ENCODE measurements at regions not wholly inside any gene's neighbourhood (a gene's known extent, or its start where the extent isn't known, plus 50 kb on each side); places are given as distances from the start of the nearest gene placed in this dataset.

DNA sequence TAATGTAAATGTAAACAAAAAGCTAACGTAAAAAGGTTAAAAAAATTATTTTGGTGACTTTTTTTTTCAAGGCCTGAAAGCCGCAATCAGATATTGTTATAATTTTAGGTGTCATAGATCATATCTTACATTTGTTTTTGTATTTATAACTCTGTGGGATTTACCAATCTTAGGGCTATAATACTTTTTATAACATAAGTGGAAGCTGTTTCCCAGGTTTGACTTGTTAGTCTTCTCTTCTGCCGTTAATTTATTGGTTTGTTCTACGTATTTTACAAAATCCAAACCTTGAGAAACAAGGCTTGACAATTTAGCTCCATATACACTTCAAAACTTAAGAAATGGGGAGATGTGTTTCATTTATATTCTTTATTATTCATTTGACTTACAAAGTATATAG lies 119.4 kb downstream of the EVX1 start:
- H3K9ac ChIP-seq (ENCODE audit: low read length) = no peak overlapping the region
- H3K27me3 ChIP-seq (ENCODE audit: insufficient read depth, low read depth, low read length) = no peaks in the 10 kb centered on the region
- H3K9me2 ChIP-seq (ENCODE audit: insufficient read depth, low read length) = no peaks in the 10 kb centered on the region
- TF ChIP-seq, protein P1, sequence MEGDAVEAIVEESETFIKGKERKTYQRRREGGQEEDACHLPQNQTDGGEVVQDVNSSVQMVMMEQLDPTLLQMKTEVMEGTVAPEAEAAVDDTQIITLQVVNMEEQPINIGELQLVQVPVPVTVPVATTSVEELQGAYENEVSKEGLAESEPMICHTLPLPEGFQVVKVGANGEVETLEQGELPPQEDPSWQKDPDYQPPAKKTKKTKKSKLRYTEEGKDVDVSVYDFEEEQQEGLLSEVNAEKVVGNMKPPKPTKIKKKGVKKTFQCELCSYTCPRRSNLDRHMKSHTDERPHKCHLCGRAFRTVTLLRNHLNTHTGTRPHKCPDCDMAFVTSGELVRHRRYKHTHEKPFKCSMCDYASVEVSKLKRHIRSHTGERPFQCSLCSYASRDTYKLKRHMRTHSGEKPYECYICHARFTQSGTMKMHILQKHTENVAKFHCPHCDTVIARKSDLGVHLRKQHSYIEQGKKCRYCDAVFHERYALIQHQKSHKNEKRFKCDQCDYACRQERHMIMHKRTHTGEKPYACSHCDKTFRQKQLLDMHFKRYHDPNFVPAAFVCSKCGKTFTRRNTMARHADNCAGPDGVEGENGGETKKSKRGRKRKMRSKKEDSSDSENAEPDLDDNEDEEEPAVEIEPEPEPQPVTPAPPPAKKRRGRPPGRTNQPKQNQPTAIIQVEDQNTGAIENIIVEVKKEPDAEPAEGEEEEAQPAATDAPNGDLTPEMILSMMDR (IDR thresholded peaks at IDR 0.05; ENCODE audit: poor library complexity, severe bottlenecking) = no peak
- TF ChIP-seq SMC3 (conservative IDR thresholded peaks at IDR 0.05; ENCODE audit: poor library complexity) (no peak), TAF1 (IDR thresholded peaks at IDR 0.05; ENCODE audit: low read depth) (no peak), MXI1 (conservative IDR thresholded peaks at IDR 0.05; ENCODE audit: poor library complexity, severe bottlenecking) (no peak), POLR2AphosphoS5 (IDR thresholded peaks at IDR 0.05) (no peak), RAD21 (conservative IDR thresholded peaks at IDR 0.05) (no peak), EZH2 (IDR thresholded peaks at IDR 0.05; ENCODE audit: borderline replicate concordance, insufficient read depth, low read length, poor library complexity, severe bottlenecking) (no peak), EP300 (conservative IDR thresholded peaks at IDR 0.05; ENCODE audit: poor library complexity, severe bottlenecking) (no peak)
- TF ChIP-seq, protein P2, sequence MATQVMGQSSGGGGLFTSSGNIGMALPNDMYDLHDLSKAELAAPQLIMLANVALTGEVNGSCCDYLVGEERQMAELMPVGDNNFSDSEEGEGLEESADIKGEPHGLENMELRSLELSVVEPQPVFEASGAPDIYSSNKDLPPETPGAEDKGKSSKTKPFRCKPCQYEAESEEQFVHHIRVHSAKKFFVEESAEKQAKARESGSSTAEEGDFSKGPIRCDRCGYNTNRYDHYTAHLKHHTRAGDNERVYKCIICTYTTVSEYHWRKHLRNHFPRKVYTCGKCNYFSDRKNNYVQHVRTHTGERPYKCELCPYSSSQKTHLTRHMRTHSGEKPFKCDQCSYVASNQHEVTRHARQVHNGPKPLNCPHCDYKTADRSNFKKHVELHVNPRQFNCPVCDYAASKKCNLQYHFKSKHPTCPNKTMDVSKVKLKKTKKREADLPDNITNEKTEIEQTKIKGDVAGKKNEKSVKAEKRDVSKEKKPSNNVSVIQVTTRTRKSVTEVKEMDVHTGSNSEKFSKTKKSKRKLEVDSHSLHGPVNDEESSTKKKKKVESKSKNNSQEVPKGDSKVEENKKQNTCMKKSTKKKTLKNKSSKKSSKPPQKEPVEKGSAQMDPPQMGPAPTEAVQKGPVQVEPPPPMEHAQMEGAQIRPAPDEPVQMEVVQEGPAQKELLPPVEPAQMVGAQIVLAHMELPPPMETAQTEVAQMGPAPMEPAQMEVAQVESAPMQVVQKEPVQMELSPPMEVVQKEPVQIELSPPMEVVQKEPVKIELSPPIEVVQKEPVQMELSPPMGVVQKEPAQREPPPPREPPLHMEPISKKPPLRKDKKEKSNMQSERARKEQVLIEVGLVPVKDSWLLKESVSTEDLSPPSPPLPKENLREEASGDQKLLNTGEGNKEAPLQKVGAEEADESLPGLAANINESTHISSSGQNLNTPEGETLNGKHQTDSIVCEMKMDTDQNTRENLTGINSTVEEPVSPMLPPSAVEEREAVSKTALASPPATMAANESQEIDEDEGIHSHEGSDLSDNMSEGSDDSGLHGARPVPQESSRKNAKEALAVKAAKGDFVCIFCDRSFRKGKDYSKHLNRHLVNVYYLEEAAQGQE (IDR thresholded peaks at IDR 0.05; ENCODE audit: borderline replicate concordance) = no peak
- no peaks in the 10 kb centered on the region for H4K20me1 ChIP-seq (ENCODE audit: insufficient read depth)
- no peaks in the 10 kb centered on the region for H3K36me3 ChIP-seq (ENCODE audit: insufficient read depth, low read length)
- H3K79me2 ChIP-seq (replicated peaks; ENCODE audit: insufficient read depth, low read length) = no peaks in the 10 kb centered on the region
- no peak overlapping the region for H2AFZ ChIP-seq (ENCODE audit: low read depth, low read length)
- no peak overlapping the region for H3K4me3 ChIP-seq (ENCODE audit: low read length)
- H3F3A ChIP-seq (ENCODE audit: insufficient read depth, low read length, poor library complexity, severe bottlenecking) = no peaks in the 10 kb centered on the region
- H3K27ac ChIP-seq (ENCODE audit: low read length) = no peak overlapping the region
- H3K4me2 ChIP-seq (ENCODE audit: low read length) = no peak overlapping the region
- no peaks in the 10 kb centered on the region for H3K9me3 ChIP-seq (ENCODE audit: low read length)

DNA sequence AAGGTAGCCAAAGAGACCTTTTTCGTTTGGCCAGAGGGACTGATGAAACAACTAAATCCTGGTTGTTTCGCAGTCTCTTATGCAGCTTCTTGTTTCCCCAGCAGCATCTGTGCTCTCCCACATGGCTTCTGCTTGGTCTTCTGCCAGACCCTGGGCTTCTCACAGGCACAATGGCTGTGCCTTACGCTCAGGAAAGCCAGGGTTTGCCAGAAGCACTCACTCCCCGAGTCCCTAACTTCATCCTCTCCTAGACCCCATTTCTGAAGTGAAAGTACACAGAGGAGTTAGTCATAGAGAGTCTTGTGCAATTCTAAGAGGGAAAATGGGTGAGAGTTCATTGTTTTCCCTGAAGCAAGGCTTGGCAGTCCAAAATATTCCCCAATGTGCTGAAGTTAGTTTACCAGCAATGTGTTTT lies 121.7 kb downstream of the EVX1 start:
- no peaks in the 10 kb centered on the region for H3K36me3 ChIP-seq (ENCODE audit: insufficient read depth, low read length)
- no peak overlapping the region for H3K4me3 ChIP-seq (ENCODE audit: low read length)
- no peaks in the 10 kb centered on the region for H3K79me2 ChIP-seq (replicated peaks; ENCODE audit: insufficient read depth, low read length)
- H3K4me2 ChIP-seq (ENCODE audit: low read length) = no peak overlapping the region
- no peaks in the 10 kb centered on the region for H3K9me2 ChIP-seq (ENCODE audit: insufficient read depth, low read length)
- no peaks in the 10 kb centered on the region for H3F3A ChIP-seq (ENCODE audit: insufficient read depth, low read length, poor library complexity, severe bottlenecking)
- H3K9ac ChIP-seq (ENCODE audit: low read length) = no peak overlapping the region
- no peaks in the 10 kb centered on the region for H4K20me1 ChIP-seq (ENCODE audit: insufficient read depth)
- no peaks in the 10 kb centered on the region for H3K27me3 ChIP-seq (ENCODE audit: insufficient read depth, low read depth, low read length)
- no peak overlapping the region for H3K27ac ChIP-seq (ENCODE audit: low read length)
- TF ChIP-seq TAF1 (IDR thresholded peaks at IDR 0.05; ENCODE audit: low read depth) = no peak
- no peak for TF ChIP-seq RAD21 (conservative IDR thresholded peaks at IDR 0.05)
- TF ChIP-seq POLR2AphosphoS5 (IDR thresholded peaks at IDR 0.05) = no peak
- no peak for TF ChIP-seq SMC3 (conservative IDR thresholded peaks at IDR 0.05; ENCODE audit: poor library complexity)
- TF ChIP-seq, protein P2 (IDR thresholded peaks at IDR 0.05; ENCODE audit: borderline replicate concordance) = no peak
- no peak for TF ChIP-seq MXI1 (conservative IDR thresholded peaks at IDR 0.05; ENCODE audit: poor library complexity, severe bottlenecking)
- TF ChIP-seq EP300 (conservative IDR thresholded peaks at IDR 0.05; ENCODE audit: poor library complexity, severe bottlenecking) = no peak
- TF ChIP-seq EZH2 (IDR thresholded peaks at IDR 0.05; ENCODE audit: borderline replicate concordance, insufficient read depth, low read length, poor library complexity, severe bottlenecking) = no peak
- TF ChIP-seq, protein P1 (IDR thresholded peaks at IDR 0.05; ENCODE audit: poor library complexity, severe bottlenecking) = no peak
- H3K9me3 ChIP-seq (ENCODE audit: low read length) = no peaks in the 10 kb centered on the region
- no peak overlapping the region for H2AFZ ChIP-seq (ENCODE audit: low read depth, low read length)
